Endothelial cell (in vitro differentiated cells): ENCODE measurements at regions not wholly inside any gene's neighbourhood (a gene's known extent, or its start where the extent isn't known, plus 50 kb on each side); places are given as distances from the start of the nearest gene placed in this dataset.

Experiments used
- DNase-seq: peaks from one replicate; pipeline ENCODE4 v3.0.0; 2021; ENCODE audit warnings: low spot score
- H3K27ac Mint-ChIP-seq: one replicate; pipeline ENCODE4 v1.8.0; 2021; ENCODE audit warnings: mixed read lengths, inconsistent platforms; ENCODE audit not compliant: unreplicated experiment
- H3K27me3 Mint-ChIP-seq: one replicate; pipeline ENCODE4 v1.8.0; 2021; ENCODE audit warnings: mild to moderate bottlenecking, moderate library complexity, mixed read lengths, inconsistent platforms; ENCODE audit not compliant: unreplicated experiment
- H3K36me3 Mint-ChIP-seq: one replicate; pipeline ENCODE4 v1.8.0; 2021; ENCODE audit warnings: mild to moderate bottlenecking, low read depth, mixed read lengths, inconsistent platforms; ENCODE audit not compliant: unreplicated experiment
- H3K4me1 Mint-ChIP-seq: one replicate; pipeline ENCODE4 v1.8.0; 2021; ENCODE audit warnings: mild to moderate bottlenecking, mixed read lengths, inconsistent platforms; ENCODE audit not compliant: unreplicated experiment
- H3K4me3 Mint-ChIP-seq: one replicate; pipeline ENCODE4 v1.8.0; 2021; ENCODE audit warnings: mild to moderate bottlenecking, mixed read lengths, inconsistent platforms; ENCODE audit not compliant: unreplicated experiment
- H3K9me3 Mint-ChIP-seq: one replicate; pipeline ENCODE4 v1.8.0; 2021; ENCODE audit warnings: mixed read lengths, inconsistent platforms; ENCODE audit not compliant: unreplicated experiment
- TF ChIP-seq, protein P1 (sequence below): fragments of 200-600 bp; sonication (generic); IDR thresholded peaks from one replicate; pipeline ENCODE4 v1.5.0; 2021; ENCODE audit warnings: antibody characterized with exemption; ENCODE audit not compliant: unreplicated experiment

DNA sequence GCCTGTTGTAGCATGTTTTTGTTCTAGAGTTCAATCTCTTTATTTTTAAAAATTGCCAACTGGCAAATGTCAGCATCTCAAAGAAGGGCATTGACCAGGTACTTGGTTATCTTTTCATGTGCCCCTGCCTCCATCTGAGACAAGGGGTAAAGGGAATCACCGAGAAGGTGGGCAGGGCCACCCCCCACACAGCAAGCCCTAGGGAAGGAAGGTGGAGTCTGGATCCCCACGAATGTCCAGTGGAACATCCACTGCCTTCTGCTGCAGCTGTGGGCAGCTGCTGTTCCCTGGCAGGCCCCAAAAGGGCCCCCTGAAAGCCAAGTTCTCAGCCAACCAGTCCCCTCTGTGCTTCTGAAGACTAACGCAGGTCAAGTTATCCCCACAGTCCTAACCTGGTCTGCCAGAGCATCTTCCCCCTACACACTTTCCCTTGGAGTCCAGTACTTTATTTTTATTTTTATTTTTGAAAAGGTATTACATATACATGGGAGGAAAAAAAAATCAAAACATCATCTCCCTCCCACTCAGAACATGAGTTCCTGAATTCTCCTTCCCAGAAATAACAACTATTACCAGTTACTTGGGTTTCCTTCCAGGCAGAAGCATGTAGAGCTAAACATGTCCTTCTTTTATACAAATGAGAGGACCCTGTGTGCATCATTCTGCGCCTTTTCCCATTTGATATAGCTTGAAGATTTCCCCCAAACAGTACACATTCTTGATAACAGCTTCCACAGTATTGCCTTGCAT, 253.7 kb downstream of the MAFB start:
- Mint-ChIP-seq H3K9me3 (no peaks in the 10 kb centered on the region), H3K36me3 (no peaks in the 10 kb centered on the region), H3K4me1 (peaks cover 13% of the 10 kb centered on the region), H3K27me3 (peaks cover 3% of the 10 kb centered on the region), H3K27ac (no peak overlapping the region), H3K4me3 (no peak overlapping the region)
- TF ChIP-seq, protein P1, sequence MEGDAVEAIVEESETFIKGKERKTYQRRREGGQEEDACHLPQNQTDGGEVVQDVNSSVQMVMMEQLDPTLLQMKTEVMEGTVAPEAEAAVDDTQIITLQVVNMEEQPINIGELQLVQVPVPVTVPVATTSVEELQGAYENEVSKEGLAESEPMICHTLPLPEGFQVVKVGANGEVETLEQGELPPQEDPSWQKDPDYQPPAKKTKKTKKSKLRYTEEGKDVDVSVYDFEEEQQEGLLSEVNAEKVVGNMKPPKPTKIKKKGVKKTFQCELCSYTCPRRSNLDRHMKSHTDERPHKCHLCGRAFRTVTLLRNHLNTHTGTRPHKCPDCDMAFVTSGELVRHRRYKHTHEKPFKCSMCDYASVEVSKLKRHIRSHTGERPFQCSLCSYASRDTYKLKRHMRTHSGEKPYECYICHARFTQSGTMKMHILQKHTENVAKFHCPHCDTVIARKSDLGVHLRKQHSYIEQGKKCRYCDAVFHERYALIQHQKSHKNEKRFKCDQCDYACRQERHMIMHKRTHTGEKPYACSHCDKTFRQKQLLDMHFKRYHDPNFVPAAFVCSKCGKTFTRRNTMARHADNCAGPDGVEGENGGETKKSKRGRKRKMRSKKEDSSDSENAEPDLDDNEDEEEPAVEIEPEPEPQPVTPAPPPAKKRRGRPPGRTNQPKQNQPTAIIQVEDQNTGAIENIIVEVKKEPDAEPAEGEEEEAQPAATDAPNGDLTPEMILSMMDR: no peak
- no peak for DNase-seq

DNA sequence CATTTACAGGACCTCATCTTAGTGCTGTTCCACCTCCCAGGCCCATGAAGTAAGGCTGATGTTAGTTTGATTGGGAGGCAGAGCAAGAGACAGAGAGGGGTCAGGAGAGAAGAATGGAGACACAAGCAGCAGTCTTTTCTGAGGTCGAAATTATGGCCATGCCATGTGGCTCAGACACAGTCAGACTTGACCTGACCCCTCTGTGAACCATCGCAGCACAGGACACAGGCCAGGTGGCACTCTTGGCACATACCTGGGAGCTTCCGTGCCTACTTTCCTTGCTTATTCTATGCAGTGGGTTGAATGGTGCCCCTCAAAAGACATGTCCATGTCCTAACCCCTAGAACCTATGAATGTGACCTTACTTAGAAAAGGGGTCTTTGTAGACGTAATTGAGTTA, 254.9 kb downstream of the MAFB start:
- DNase-seq: no peak
- TF ChIP-seq, protein P1: no peak
- no peaks in the 10 kb centered on the region for H3K36me3 Mint-ChIP-seq
- H3K4me1 Mint-ChIP-seq: peaks cover 13% of the 10 kb centered on the region
- H3K27me3 Mint-ChIP-seq: peaks cover 3% of the 10 kb centered on the region
- H3K9me3 Mint-ChIP-seq: no peaks in the 10 kb centered on the region
- H3K27ac Mint-ChIP-seq: no peak overlapping the region
- H3K4me3 Mint-ChIP-seq: no peak overlapping the region

DNA sequence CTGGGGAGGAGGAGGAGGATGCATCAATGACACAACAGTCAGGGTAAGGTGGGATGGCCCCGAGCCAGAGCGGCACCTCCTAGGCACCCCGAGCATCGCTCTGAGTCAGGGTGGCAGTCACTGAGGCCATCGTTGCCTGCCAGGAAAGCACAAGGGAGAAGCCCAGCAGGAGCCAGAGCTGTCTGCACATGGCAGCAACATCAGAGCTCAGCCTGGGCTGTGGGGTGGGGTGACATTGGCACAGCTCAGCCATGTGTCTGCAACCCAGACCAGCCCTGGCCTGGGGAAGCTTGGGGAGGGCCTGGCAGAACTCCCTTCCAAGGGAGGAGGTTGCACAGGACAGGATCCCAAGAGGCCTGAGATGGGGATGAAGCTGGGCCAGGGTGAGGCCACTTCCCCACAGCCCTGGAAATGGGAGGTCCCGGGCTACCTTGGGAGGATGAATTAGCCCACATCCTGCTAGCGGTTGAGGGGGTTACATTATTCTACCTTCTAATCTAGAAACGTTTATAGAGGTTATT, 255.6 kb downstream of the MAFB start:
- H3K9me3 Mint-ChIP-seq: no peaks in the 10 kb centered on the region
- no peak overlapping the region for H3K27ac Mint-ChIP-seq
- H3K27me3 Mint-ChIP-seq: peaks cover 3% of the 10 kb centered on the region
- peaks cover 13% of the 10 kb centered on the region for H3K4me1 Mint-ChIP-seq
- no peak for DNase-seq
- TF ChIP-seq, protein P1: no peak
- H3K36me3 Mint-ChIP-seq: no peaks in the 10 kb centered on the region
- no peak overlapping the region for H3K4me3 Mint-ChIP-seq

DNA sequence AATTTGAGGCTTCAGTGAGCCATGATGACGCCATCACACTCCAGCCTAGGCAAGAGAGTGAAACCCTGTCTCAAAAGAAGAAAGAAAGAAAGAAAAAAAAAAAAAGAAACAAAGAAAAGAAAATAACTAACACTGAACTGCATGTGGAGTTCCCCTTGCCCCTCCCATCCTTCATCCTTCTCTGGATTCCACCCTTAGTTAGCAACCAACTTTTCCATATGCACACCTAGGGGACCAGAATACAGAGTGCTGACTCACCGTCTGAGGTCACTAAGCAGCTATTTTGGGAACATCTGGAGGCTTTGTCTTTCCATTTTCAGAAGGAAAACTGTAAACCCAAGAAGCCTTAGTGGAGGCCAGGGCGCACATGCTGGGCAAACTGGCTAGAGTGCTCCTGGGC, 257.4 kb downstream of the MAFB start:
- Mint-ChIP-seq H3K4me1 (peaks cover 2% of the 10 kb centered on the region), H3K4me3 (no peak overlapping the region), H3K9me3 (no peaks in the 10 kb centered on the region), H3K27me3 (peaks cover 3% of the 10 kb centered on the region), H3K27ac (no peak overlapping the region), H3K36me3 (no peaks in the 10 kb centered on the region)
- no peak for DNase-seq
- TF ChIP-seq, protein P1: no peak

DNA sequence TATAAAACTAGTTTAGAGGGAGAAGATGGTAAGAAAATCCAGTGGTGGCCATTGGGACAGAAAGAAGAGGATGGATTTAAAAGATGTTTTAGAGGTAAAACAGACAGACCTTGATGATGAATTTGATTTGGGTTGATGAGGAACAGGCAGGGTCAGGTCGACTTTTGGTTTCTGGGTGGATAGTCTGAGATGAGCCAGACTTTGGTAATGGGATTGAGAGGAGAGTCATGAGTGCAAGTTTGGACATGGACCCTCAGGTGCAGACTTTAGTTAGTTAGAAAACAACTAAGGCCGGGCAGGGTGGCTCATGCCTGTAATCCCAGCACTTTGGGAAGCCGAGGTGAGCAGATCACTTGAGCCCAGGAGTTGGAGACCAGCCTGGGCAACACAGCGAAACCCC, 257.9 kb downstream of the MAFB start:
- Mint-ChIP-seq H3K4me3 (no peak overlapping the region), H3K27me3 (peaks cover 3% of the 10 kb centered on the region), H3K27ac (no peak overlapping the region), H3K9me3 (no peaks in the 10 kb centered on the region), H3K36me3 (no peaks in the 10 kb centered on the region), H3K4me1 (no peaks in the 10 kb centered on the region)
- TF ChIP-seq, protein P1: no peak
- DNase-seq: no peak
